ENCODE measurements at regions not wholly inside any gene's neighbourhood (a gene's known extent, or its start where the extent isn't known, plus 50 kb on each side); places are given as distances from the start of the nearest gene placed in this dataset.
"Not testable (repeated sequence)": the region's sequence is repeated elsewhere in the genome, so short reads cannot be mapped to it uniquely, and the experiment has no call there.

DNA sequence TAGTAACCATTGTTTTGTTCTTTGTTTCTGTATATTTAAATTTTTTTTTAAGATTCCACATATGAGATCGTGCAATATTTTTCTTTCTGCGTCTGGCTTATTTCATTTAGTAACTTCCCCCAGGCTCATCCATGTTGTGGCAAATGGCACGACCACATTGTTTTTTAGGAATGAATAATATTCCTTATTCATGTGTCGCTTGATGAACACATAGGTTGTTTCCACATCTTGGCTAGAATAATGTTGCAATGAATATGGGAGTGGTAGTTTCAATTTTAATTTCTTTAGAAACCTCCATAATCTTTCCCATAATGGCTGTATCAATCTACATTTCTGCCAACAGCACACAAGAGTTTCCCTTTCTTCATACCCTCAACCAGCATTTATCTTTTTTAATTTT is 166.8 kb upstream of the NR3C2 start:
- CTCF ChIA-PET: no interaction called here
- POLR2A ChIA-PET: no interaction called here

GRCh38 chr4:148598418-148599207 is 156.4 kb upstream of the NR3C2 start:
- POLR2A ChIA-PET, CTCF ChIA-PET: not testable (repeated sequence)

DNA sequence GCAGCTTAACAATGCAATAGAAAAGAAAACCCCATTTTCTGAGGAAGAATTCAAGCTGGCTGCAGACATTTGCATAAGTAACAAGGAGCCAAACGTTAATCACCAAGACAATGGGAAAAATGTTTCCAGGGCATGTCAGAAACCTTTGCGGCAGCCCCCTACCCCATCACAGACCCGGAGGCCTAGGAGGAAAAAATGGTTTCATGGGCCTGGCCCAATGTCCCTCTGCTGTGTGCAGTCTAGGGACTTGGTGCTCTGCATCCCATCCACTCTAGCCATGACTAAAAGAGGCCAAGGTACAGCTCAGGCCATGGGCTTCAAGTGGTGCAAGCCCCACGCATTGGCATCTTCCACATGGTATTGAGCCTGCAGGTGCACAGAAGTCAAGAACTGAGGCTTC is 147.0 kb upstream of the NR3C2 start:
- ChIA-PET CTCF (no interaction called here), POLR2A (no interaction called here)

- CTCF ChIA-PET: no interaction called here
- POLR2A ChIA-PET: no interaction called here
Measured at GRCh38 chr4:148575577-148575976, 133.4 kb upstream of the NR3C2 start.

DNA sequence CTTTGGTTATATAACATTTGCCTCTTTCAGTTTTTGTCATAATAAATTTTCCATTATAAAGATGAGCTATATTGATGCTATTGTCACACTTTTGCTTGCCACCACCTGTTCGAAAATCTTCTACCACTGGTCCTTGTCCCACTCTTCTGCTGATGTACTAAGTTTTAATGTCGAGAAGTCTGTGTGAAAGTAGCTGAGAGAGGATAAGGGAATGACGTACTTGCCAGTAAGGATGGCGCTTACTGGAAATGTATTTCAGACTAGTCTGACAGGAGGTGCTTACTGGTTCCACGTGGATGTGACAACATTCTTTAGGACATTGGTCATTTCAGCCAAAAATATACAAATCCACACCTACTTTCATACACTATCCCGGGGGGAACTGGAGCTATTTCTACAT is 132.7 kb upstream of the NR3C2 start:
- CTCF ChIA-PET: no interaction called here
- POLR2A ChIA-PET: no interaction called here

- ChIA-PET POLR2A (no interaction called here), CTCF (no interaction called here)
Measured at GRCh38 chr4:148574502-148574901, 132.3 kb upstream of the NR3C2 start.

DNA sequence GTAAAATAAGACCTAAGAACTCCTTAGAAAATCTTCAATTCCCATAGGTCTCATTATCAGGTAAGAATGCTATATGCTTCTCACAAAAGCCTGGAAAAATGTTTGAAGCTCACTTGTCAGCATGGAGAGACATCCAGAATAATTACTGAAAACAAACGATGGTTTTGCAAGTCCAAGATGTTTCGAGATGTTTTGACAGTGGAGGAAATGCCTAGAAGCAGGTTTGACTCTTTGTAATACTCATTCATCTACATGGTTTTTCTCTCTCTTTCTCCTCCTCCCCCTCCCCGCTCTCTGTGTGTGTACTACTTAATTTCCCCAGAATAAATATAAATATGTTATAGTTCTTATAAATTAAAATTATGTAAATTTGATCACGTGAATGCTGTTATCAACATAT is 131.9 kb upstream of the NR3C2 start:
- POLR2A ChIA-PET: no interaction called here
- CTCF ChIA-PET: no interaction called here

GRCh38 chr4:148573296-148573695 is 131.1 kb upstream of the NR3C2 start:
- CTCF ChIA-PET: no interaction called here
- POLR2A ChIA-PET: no interaction called here

GRCh38 chr4:148565801-148566200 is 123.6 kb upstream of the NR3C2 start:
- POLR2A ChIA-PET: no interaction called here
- CTCF ChIA-PET: no interaction called here

DNA sequence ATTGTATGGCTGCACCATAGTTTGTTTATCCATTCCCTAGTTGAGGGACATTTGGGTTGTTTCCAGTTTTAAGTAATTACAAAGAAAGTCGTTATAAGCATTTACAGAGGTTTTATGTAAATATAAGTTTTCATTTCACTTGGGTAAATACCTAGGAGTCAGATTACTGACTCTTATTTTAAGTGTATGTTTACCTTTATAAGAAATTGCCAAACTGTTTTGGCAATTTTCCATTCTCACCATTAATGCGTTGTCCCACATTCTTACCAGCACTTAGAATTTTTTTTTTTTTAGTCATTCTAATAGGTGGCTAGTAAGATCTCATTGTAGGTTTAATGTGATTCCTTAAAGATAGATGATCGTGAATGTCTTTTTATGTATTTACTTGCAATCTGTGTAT is 121.5 kb upstream of the NR3C2 start:
- ChIA-PET CTCF (no interaction called here), POLR2A (no interaction called here)

- ChIA-PET POLR2A (no interaction called here), CTCF (interaction anchor here (1.2 kb wide), 1 partner anchor 10 kb away, joined by 5 read pairs; no protein-coding TSS in a partner anchor)
Measured at GRCh38 chr4:148561467-148561866, 119.3 kb upstream of the NR3C2 start.

DNA sequence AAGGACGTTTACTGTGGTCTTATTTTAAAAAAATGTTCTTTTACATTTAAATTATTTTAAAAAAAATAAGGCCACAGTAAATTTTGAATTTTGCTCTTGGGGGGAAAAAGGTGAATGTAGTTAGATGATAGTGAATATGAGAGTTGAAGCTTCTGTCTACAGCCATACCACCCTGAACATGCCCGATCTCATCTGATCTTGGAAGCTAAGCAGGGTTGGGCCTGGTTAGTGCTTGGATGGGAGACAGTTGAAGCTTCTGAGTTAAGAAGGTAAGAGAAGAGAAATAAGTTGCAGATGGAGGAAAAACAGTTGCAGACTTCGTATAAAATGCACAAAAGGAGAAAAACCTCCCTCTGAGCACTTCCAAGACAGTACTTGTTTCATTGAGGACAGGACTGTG is 115.6 kb upstream of the NR3C2 start:
- POLR2A ChIA-PET: no interaction called here
- CTCF ChIA-PET: no interaction called here

GRCh38 chr4:148550788-148551187 is 108.6 kb upstream of the NR3C2 start:
- CTCF ChIA-PET: no interaction called here

GRCh38 chr4:148542922-148543623 is 100.9 kb upstream of the NR3C2 start:
- CTCF ChIA-PET: no interaction called here
- POLR2A ChIA-PET: no interaction called here

More at GRCh38 chr4:148550788-148551187, 108.6 kb upstream of the NR3C2 start:
- POLR2A ChIA-PET: no interaction called here

DNA sequence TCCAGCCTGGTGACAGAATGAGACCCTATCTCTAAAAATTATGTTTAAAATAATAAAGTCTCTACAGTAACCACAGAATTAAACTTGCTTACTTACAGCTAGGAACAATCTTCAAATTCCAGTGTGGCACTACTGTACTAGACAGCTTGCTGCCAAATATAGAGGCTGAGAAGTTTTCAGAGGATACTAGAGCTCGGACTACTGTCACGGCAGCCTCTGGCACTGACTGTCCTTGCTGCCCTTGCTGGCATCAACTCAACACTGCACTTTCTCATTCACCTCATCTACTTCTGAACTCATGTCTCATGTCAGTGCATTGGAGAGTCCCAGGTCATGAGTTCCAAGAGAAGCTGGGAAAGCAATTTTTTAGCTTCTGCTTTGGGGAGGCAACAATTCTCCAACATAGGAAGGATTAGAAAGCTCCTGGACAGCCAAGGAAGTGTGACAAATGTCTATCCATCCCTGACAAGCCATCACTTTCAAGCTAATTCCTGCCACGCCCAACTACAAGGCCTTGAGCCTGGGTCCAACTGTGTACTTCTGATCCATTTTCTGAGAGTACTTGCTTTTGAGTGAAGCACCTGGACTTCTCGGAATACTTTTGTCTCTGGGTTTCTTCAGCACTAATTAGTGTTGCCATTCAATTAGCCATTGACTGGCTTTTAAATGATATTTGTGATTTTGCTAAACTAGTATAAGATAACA is 98.6 kb upstream of the NR3C2 start:
- POLR2A ChIA-PET: no interaction called here

GRCh38 chr4:148539387-148539786 is 97.2 kb upstream of the NR3C2 start:
- POLR2A ChIA-PET: no interaction called here
- CTCF ChIA-PET: no interaction called here

More for the DNA sequence above, 98.6 kb upstream of the NR3C2 start:
- CTCF ChIA-PET: no interaction called here

DNA sequence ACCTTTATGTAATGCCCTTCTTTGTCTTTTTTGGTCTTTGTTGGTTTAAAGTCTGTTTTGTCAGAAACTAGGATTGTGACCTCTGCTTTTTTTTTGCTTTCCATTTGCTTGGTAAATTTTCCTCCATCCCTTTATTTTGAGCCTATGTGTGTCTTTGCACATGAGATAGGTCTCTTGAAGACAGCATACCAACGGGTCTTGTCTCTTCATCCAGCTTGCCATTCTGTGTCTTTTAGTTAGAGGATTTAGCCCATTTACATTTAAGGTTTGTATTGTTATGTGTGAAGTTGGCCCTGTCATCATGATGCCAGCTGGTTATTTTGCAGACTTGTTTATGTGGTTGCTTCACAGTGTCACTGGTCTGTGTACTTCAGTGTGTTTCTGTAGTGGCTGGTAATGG is 91.6 kb upstream of the NR3C2 start:
- POLR2A ChIA-PET, CTCF ChIA-PET: not testable (repeated sequence)

DNA sequence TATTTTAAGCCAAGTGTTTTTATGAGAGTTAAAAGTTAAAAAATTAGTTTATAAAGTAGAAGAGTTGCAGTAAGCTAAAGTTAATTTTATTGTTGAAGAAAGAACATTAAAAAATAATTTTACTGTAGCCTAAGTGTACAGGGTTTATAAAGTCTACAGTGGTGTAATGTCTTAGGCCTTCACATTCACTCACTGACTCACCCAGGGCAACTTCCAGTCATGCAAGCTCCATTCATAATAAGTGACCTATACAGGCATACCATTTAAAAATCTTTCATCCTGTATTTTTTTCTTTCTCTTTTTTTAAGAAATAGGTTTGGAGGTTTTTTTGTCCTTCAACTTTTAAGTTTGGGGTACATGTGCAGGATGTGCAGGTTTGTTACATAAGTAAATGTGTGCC is 87.9 kb upstream of the NR3C2 start:
- ChIA-PET POLR2A (no interaction called here), CTCF (no interaction called here)

DNA sequence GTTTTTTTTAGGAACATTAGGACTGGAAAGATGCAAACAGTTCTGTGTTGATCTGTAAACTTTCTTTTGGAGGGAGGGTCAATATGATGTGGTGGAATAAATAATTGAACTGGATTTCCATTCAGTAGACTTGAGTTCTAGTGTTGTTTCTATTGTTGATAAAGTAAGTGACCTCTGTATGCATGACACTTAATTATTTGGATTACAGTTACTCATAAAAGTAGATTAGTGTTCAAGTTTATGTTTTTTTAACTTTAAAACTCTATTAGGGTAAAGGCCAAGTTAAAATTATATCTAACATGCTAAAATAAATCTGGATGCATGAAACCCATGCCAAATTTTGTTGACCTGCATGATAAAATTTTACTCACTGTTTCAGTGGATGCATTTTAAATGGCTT is 85.4 kb upstream of the NR3C2 start:
- ChIA-PET POLR2A (no interaction called here), CTCF (no interaction called here)

DNA sequence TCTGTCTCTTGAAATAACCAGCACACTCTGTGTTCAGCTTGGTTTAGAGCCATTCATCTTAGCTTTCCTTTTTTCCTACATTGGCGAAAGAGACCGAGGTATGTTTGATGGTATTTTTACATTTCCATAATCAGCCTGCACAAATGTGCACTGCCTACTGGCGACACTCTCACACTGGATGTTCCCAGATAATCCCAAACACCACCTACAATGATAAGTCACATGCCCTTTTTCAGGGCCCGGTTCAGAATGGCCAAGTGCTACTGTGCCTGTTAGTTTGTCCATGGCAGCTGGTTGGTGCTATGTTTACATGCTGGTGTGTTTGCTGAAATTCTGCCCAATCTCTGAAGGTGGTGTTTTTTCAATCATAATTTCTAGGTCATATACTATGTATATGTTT is 80.8 kb upstream of the NR3C2 start:
- CTCF ChIA-PET: no interaction called here
- POLR2A ChIA-PET: no interaction called here

GRCh38 chr4:148515248-148515647 is 73.0 kb upstream of the NR3C2 start:
- POLR2A ChIA-PET: no interaction called here

More at GRCh38 chr4:148515248-148515647, 73.0 kb upstream of the NR3C2 start:
- CTCF ChIA-PET: no interaction called here
